ENCODE measurements at regions not wholly inside any gene's neighbourhood (a gene's known extent, or its start where the extent isn't known, plus 50 kb on each side); places are given as distances from the start of the nearest gene placed in this dataset.
"Not testable (repeated sequence)": the region's sequence is repeated elsewhere in the genome, so short reads cannot be mapped to it uniquely, and the experiment has no call there.

DNA sequence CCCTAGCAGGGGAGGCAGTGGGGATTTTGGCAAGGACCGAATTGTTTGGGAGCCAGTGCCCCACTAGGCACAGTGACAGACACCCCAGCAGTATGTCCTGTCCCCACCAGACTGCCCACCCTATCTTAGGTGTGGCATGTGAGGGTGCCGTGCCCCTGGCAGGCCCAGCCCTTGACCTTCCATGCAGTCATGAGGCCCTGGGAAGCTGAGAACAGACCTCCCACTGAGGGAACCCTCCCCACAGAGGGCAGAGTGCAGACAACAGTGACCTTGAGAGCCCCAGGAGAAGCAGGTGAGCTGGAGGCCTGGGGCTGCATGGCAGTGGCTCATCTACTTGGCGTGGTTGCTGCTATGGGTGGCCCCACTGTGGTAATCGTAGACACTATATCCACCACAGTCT lies 538.1 kb downstream of the GOLGA6L6 start:
- DNase-seq (ENCODE audit: low read depth): not testable (repeated sequence)

DNA sequence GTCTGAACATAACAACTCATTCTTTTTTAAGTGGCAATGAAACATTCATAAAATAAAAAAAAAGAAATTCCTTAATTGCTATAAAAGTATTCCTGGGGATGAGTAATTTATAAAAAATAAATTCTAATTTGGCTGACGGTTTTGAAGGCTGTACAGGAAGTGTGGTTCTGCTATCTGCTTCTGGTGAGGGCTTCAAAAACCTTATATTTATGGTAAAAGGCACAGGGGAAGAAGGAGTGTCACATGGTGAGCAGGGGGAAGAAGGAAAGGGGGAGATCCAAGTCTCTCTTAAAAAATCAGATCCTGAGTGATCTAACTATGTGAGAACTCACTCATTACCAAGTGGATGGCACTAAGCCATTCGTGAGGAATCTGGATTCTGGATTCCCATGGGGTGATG lies 539.0 kb downstream of the GOLGA6L6 start:
- not testable (repeated sequence) for DNase-seq (ENCODE audit: low read depth)

DNA sequence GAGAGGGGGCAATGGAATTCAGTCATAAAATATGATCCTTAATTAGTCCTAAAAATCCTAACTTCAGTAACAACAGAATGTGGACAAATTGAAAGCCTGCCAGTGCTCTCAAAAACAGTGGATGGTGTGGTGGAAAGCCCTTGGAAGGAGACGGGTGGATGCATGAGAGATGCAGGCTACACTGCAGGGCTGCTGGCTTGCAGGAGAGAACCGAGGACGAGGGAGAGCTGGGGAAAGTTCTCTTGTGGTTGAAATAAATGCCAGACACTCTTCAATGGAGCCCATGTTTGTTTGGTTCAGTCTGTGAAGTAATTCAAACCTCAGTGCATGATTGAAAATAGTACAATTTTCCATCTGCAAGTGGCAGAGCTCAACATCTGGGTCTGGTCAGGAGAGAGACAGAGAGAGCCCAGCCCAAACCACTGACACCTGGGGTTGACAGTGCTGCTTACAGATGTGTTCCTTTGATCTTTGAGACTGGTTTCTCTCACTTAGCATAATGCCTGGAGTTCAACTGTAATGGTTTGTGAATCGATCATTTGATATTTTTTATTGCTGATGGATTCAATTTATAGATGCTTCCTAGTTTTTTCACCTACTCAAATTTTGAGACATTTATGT lies 544.9 kb downstream of the GOLGA6L6 start:
- DNase-seq (ENCODE audit: low read depth): not testable (repeated sequence)

DNA sequence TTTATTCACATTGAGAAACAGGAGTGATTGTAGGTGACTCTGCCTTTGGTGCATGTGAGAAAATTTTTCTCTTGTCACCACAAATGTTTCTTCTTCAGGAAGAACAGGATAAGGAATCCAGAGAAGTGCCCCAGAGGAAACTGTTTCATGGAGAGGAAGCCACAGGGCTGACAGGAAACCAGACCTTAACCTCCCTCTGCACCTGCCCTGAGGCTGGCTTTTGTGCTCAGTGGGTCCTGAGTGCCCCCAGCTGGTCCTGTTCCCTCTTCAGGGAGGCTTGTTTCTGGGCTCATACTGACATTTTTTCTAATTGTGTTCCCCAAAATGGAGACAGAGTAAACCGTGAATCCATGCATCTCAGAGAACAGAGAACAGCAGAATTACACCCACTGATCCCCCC lies 546.3 kb downstream of the GOLGA6L6 start:
- DNase-seq (ENCODE audit: low read depth): not testable (repeated sequence)

DNA sequence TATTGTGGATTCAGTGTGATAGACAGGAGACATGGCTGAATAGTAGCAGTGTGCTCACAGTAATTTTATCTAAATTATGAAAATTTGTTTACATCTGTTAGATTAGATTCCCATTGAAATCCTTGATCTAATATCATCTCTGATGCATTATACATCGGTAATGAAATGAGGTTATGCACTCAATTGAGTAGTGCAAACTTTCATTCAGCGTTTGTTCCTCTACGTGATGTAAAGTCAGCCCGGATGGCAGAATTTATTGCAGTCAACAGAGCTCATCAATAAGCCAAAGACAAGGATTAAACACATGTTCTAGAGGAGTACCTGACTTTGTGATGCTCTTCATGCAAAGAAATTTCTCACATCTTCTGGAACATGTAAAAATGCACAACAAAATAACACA lies 549.2 kb downstream of the GOLGA6L6 start:
- DNase-seq (ENCODE audit: low read depth): no peak

DNA sequence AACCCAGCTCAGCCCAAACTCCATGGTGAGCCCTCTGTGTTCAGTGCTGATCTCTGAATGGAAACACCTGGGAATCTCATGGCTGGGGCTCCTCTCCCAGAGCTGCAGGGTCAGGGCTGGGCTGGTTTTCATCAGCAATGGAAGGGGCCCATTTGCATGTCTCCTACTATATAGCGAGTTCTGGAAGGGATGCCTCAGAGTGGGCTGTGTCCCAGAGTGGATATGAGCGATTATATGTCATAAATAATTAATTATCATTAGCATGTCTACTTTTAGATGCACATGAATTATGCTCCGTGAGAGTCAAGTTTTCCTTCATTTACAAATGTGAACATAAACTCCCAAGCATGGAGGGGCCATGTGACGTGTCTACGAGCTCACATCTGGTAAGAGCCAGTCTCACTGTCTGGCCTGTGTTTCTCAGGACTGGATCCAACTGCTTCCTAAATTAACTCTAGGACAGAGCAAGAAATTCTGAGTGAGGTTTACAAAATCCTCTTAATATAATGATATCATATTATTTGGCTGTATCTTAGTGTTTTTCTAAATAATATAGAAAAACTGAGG lies 553.4 kb downstream of the GOLGA6L6 start:
- no peak for DNase-seq (ENCODE audit: low read depth)

DNA sequence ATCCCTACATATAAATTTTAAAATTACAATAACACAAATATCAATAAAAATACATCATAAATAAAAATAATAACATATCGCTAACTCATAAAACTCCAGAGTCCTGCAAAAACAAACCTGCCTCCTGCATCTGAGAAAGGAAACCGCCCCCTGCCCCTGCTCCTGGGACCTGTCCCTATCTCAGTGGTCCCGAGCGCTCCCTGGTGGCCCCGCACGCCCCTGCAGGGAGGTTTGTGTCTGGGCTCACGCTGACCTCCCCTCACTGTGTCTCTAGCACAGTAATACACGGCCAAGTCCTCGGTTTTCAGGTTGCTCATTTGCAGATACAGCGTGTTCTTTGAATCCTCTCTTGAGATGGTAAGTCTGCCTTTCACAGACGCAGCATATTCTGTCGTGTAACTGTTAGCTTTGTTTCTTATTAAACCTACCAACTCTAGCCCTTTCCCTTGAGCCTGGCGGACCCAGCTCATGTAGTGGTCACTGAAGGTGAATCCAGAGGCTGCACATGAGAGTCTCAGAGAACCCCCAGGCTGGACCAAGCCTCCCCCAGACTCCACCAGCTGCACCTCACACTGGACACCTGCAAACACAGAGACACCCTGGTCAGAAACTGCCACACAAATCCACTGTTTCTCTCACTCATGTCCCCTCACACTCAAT lies 554.1 kb downstream of the GOLGA6L6 start:
- no peak for DNase-seq (ENCODE audit: low read depth)

DNA sequence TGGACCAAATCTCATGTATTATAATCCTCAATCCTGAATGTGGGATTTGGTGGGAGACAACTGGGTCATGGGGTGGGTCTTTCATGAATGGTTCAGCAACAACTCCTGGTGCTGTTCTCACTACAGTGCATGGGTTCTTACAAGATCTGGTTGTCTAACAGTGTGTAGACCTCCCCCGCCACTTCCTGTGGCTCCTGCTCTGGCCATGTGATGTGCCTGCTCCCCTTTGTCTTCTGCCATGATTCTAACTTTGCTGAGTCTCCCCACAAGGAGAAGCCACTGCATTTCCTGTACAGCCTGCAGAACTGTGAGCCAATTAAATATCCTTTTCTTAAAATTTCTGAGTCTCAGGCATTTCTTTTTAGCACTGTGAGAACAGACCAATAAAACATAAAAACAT lies 557.5 kb downstream of the GOLGA6L6 start:
- no peak for DNase-seq (ENCODE audit: low read depth)

DNA sequence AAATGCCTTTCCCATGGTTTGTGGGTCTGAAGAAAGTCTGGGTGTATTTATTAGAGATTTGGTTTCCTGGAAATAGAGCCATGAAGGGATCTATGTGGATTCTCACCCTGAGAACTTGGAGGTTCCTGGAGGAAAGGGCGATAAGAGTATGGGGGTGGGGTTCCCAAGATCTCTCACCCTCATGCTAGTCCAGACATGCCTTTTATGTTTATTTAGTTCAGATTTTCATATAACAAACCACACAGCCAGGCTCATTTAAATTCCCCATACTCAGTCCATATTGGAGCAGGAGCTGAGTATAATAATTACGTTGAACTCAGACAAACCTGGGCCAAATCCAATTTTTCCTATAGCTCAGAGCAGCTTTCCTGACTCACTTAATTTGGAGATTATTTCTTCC lies 566.6 kb downstream of the GOLGA6L6 start:
- DNase-seq (ENCODE audit: low read depth): no peak

DNA sequence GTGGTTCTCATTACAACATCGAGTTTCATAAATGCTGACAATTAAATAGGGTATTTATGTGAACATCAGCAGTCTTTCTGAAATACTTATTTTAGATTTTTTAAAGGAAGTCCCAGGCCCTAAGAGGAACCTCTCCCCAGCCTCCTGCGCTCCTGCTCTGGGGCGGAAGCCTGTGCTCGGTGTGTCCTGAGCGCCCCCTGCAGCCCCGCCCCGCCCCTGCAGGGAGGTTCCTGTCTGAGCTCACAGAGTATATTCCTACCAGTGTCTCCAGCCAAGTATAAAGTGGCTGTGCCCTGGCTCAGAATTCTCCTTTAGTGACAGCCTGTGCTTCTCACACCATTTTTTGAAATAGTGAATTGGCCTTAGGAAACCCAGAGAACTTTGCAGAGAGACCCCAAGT lies 567.9 kb downstream of the GOLGA6L6 start:
- DNase-seq (ENCODE audit: low read depth): no peak

DNA sequence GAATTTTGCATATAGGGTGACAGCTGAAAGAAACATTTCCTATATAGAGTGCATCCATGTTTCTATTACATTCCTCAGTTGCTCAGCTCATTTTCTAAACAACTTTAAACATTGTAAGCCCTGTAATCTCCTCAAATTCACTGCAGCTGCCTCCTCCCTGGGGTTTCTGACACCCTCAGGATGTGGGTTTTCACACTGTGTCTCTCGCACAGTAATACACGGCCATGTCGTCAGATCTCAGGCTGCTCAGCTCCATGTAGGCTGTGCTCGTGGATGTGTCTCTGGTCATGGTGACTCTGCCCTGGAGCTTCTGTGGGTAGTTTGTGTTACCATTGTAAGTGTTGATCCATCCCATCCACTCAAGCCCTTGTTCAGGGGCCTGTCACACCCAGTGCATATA lies 569.0 kb downstream of the GOLGA6L6 start:
- DNase-seq (ENCODE audit: low read depth): not testable (repeated sequence)

DNA sequence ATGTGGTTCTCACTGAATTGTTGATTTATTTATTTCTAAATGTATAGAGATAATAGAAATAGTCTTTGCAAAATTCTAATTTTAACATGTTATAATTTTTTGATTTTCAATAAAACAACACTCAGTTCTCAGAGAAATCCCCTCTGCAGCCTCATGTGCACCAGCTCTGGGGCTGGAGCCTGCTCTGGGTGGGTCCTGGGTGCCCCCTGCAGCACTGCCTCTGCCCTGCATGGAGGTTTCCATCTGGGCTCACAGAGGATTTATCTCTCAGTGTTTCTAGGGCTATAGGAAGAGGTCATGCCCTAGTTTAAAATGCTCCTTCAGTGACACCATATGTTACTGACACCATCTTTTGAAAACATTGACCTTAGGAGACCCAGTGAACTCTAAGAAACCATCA lies 576.0 kb downstream of the GOLGA6L6 start:
- not testable (repeated sequence) for DNase-seq (ENCODE audit: low read depth)

DNA sequence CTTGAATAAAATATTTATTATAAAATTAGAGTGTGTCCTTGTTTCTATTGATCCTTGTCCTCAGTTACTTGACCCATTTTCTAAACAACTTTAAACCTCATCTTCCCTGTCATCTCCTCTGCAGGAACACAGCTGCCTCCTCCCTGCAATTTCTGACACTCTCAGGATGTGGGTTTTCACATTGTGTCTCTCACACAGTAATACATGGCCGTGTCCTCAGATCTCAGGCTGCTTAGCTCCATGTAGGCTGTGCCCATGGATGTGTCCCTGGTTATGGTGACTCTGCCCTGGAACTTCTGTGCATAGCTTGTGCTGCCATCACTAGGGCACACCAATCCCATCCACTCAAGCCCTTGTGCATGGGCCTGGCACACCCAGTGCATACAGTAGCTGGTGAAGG lies 577.1 kb downstream of the GOLGA6L6 start:
- not testable (repeated sequence) for DNase-seq (ENCODE audit: low read depth)

DNA sequence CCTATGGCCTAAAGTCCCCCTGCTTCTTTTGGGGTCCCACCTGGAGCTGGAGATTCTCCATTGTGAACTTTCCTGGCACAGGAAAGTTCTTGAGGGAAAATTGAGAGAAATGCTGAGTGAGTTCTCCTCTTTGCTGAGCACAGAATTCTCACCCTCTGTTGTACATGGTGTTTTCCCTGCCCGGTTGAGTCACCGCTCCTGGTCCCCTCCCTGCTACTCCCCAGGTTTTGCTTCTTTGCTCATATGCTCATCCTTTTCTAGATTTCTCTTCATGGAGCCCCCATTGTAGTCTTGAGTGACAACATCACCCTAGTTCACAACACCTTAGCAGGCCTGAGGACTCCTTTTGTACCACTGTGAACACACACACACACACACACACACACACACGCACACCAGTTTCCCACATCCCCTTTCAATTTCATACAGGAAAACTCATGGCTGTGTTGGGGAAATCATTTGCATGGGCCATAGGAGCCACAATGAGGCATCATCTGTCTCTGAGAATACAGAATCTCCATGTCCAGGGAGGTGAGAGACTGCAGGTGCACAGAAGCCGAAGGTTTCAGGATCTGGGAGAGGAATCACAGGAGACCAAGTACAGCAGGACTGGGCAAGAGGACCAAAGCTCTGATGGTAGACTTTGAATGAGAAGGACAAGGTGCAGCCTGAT lies 585.3 kb downstream of the GOLGA6L6 start:
- no peak for DNase-seq (ENCODE audit: low read depth)

DNA sequence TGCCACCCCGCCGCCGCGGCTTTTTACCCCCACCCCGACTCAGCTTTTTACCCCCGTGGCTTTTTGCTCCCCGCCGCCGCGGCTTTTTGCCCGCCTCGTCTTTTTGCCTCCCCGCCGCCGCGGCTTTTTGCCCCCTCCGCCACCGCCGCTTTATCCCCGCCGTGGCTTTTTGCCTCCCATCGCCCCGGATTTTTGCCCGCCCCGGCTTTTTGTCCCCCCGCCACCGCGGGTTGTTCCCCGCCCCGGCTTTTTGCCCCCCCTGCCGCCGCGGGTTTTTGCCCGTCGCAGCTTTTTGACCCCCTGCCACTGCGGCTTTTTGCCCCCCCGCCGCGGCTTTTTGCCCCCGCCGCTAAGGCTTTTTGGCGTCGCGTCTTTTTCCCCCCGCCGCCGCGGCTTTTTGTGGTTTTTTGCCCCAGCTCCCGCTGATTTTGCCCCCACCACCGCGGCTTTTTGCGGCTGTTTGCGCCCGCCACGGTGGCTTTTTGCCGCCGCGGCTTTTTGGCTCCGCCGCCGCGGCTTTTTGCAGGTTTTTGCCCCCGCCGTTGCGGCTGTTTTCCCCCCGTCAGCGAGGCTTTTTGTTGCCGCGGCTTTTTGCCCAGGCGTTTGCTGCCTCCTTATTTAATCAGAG lies 597.2 kb downstream of the GOLGA6L6 start:
- no peak for DNase-seq (ENCODE audit: low read depth)

DNA sequence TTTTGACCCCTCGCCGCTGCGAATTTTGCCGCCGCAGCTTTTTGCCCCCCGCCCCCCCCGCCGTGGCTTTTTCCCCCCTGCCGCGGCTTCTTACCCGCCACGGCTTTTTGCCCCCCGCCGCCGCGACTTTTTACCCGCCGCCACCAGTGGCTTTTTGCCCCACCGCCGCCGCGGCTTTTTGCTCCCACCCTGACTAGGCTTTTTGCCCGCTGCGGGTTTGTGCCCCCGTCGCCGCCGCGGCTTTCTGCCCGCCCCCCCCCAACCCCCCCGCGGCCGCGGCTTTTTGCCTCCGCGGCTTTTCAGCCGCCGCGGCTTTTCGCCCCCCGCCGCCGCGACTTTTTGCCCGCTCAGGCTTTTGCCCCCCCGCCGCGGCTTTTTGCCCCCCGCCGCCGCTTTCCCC lies 598.1 kb downstream of the GOLGA6L6 start:
- DNase-seq (ENCODE audit: low read depth): no peak

DNA sequence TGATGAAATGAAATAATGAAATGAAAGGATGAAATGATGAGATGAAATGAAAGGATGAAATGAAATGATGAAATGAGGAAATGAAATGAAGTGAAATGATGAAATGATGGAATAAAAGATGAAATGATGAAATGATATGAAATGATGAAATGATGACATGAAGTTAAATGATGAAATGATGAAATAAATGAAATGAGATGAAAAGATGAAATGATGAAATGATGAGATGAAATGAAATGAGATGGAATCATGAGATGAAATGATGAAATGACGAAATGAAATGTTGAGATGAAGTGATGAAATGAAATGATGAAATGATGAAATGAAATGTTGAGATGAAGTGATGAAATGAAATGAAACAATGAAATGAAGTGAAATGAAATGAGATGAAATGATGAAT lies 638.3 kb downstream of the GOLGA6L6 start:
- DNase-seq (ENCODE audit: low read depth): not testable (repeated sequence)

DNA sequence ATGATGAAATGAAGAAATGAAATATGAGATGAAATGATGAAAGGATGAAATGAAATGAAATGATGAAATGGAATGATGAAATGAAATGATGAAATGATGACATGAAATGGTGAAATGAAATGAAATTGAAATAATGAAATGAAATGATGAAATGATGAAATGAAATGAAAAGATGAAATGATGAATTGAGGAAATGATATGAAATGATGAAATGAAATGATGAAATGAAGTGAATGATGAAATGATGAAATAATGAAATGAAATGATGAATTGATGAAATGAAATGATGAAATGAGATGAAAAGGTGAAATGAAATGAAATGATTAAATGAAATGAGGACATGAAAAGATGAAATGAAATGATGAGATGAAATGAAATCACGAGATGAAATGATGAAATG lies 639.2 kb downstream of the GOLGA6L6 start:
- not testable (repeated sequence) for DNase-seq (ENCODE audit: low read depth)

DNA sequence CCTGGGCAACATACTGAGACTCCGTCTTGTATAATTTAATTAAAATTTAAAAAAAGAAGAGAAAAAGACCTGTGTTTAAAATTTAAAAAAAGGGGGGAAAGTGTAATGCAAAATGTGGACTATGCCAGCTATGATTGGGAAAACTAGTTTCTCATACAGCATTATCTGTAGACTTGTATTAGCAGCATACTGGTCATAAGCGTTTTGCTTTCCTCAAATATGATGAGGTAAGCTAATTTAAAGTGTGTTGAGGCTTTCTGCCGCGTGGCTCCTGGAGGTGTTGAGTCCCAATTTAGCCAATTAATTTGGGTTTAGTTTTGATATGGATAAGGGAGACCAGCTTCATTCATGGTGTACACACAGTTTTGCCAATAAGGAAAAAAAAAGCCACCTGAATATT lies 640.2 kb downstream of the GOLGA6L6 start:
- DNase-seq (ENCODE audit: low read depth): not testable (repeated sequence)

DNA sequence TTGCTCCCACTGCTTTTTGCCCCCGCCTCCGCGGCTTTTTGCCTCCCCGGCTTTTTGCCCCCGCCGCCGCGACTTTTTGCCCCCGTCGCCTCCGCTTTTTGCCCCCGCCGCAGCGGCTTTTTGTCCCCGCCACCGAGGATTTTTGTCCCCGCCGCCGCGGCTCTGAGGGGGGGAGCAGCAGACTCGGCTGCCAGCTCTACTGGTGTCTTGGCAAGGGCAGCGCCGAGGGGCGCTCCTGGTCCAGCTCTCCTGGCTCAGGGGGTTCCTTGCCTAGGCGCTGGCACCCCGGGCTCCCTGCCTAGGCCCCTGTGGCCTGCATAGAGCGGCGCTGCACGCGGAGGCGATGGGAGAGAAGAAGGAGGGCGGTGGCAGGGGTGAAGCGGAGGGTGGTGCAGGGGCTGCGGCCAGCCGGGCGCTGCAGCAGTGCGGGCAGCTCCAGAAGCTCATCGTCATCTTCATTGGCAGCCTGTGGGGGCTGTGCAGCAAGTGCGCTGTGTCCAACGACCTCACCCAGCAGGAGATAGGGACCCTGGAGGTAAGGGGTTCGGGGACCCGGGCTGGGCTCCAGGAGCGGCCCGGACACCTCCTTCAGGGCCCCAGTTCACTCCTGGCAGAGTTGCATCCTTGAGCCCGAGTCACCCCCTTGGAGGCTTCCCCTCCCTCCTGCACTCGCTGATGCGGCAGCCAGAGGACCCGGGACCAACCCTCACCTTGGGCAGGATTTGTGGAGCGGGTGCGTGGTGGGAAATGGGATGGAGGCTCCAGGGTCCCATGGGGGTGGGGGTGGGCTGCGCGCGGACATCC lies 642.4 kb downstream of the GOLGA6L6 start:
- DNase-seq (ENCODE audit: low read depth): no peak

DNA sequence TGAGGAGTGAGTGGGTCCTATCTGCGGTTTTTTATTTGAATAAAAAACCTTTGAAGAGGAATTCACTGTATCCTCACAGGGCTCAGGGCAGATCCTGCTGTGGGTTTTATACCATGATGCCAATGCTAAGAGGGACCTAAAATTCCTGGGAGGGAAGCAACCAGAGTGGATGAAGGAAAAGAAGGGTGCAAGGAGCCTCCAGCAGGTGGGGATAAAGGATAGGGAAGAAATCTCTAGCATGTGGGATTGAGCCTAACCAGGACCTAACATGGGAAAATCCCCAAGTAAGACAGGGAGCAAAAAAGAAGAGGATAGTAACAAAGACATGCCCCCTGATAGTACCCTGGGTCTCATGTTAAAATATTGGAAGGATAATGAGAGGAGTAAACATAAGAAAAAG lies 652.8 kb downstream of the GOLGA6L6 start:
- not testable (repeated sequence) for DNase-seq (ENCODE audit: low read depth)

DNA sequence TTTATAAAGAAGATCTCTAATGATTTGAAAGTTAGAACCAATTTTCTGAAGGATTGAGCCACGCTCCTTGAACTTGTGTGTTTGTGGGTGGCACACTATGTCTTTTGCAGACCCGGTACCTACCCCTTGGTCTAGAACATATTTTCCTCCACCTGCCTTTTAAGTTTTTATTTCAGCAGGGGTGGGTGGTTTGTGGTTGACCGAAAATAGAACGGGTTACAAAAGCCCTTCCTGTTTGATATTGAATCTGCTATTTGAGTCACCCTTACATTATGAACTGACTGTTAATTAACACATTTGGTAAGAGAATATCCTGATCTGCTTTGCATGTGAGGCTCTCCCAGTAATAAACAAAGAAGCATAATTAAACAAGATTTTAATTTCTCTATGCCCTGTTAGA lies 697.5 kb downstream of the GOLGA6L6 start:
- not testable (repeated sequence) for DNase-seq (ENCODE audit: low read depth)

Data from activated T-helper 1 cell treated with Interleukin-2 at 50 U/mL for 16 hours (primary cell).